GM12874 (cell line): ENCODE measurements at regions not wholly inside any gene's neighbourhood (a gene's known extent, or its start where the extent isn't known, plus 50 kb on each side); places are given as distances from the start of the nearest gene placed in this dataset.

Source experiments
- CTCF ChIP-seq: IDR thresholded peaks from 2 replicates; pipeline ENCODE4 v1.5.1; 2011; ENCODE audit warnings: low read depth, mild to moderate bottlenecking, control low read depth, low read length, moderate library complexity; ENCODE audit not compliant: insufficient read depth

GRCh38 chr22:49320714-49321476, 506.8 kb downstream of the BRD1 start:
- TF ChIP-seq CTCF, result no peak

GRCh38 chr22:49317369-49317768, 510.3 kb downstream of the BRD1 start:
- TF ChIP-seq CTCF, result no peak

GRCh38 chr22:49312601-49313000, 515.1 kb downstream of the BRD1 start:
- no peak for TF ChIP-seq CTCF

GRCh38 chr22:49310354-49310753, 517.3 kb downstream of the BRD1 start:
- TF ChIP-seq CTCF, result no peak

- no peak for TF ChIP-seq CTCF
These were observed 519.4 kb downstream of the BRD1 start for GRCh38 chr22:49308300-49308699.

- no peak for TF ChIP-seq CTCF
These were observed 519.8 kb downstream of the BRD1 start for GRCh38 chr22:49307870-49308269.

- TF ChIP-seq CTCF, result no peak
These were observed 520.2 kb downstream of the BRD1 start for GRCh38 chr22:49307481-49307830.
